ENCODE measurements at regions not wholly inside any gene's neighbourhood (a gene's known extent, or its start where the extent isn't known, plus 50 kb on each side); places are given as distances from the start of the nearest gene placed in this dataset.
"Not testable (repeated sequence)": the region's sequence is repeated elsewhere in the genome, so short reads cannot be mapped to it uniquely, and the experiment has no call there.

GRCh38 chr1:70674941-70675685 lies 264.0 kb downstream of the CTH start:
- peak; percentile 48 for DNase-seq

- DNase-seq: peak; percentile 45
Observed at GRCh38 chr1:70675737-70676156, 264.7 kb downstream of the CTH start.

- DNase-seq: peak; percentile 82
Observed at GRCh38 chr1:70685300-70686286, 274.5 kb downstream of the CTH start.

- DNase-seq: no peak
Observed at GRCh38 chr1:70688580-70688979, 277.5 kb downstream of the CTH start.

GRCh38 chr1:70706381-70707037 lies 295.4 kb downstream of the CTH start:
- DNase-seq: no peak

- DNase-seq: no peak
Observed at GRCh38 chr1:70707214-70707613, 296.1 kb downstream of the CTH start.

GRCh38 chr1:70714149-70714548 lies 303.1 kb downstream of the CTH start:
- peak; percentile 37 for DNase-seq

GRCh38 chr1:70717211-70717610 lies 306.1 kb downstream of the CTH start:
- DNase-seq: no peak

- DNase-seq: no peak
Observed at GRCh38 chr1:70717656-70718055, 306.6 kb downstream of the CTH start.

GRCh38 chr1:70718086-70718630 lies 307.1 kb downstream of the CTH start:
- peak; percentile 37 for DNase-seq

GRCh38 chr1:70719154-70719553 lies 308.1 kb downstream of the CTH start:
- DNase-seq: no peak

GRCh38 chr1:70720109-70720508 lies 309.0 kb downstream of the CTH start:
- DNase-seq: peak; percentile 13

GRCh38 chr1:70720521-70720920 lies 309.5 kb downstream of the CTH start:
- no peak for DNase-seq

GRCh38 chr1:70727886-70728489 lies 316.9 kb downstream of the CTH start:
- DNase-seq: peak; percentile 75

- not testable (repeated sequence) for DNase-seq
Observed at GRCh38 chr1:70736518-70736917, 311.1 kb downstream of the PTGER3 start.

- DNase-seq: peak; percentile 45
Observed at GRCh38 chr1:70737125-70737524, 310.5 kb downstream of the PTGER3 start.

GRCh38 chr1:70738624-70739023 lies 309.0 kb downstream of the PTGER3 start:
- DNase-seq: peak; percentile 91

GRCh38 chr1:70745199-70745598 lies 302.4 kb downstream of the PTGER3 start:
- DNase-seq: peak; percentile 4

- not testable (repeated sequence) for DNase-seq
Observed at GRCh38 chr1:70746062-70746461, 301.6 kb downstream of the PTGER3 start.

- DNase-seq: not testable (repeated sequence)
Observed at GRCh38 chr1:70747123-70747522, 300.5 kb downstream of the PTGER3 start.

- DNase-seq: not testable (repeated sequence)
Observed at GRCh38 chr1:70751676-70752287, 295.8 kb downstream of the PTGER3 start.

GRCh38 chr1:70754701-70755100 lies 292.9 kb downstream of the PTGER3 start:
- DNase-seq: no peak
